HFFc6 (cell line): ENCODE measurements at regions not wholly inside any gene's neighbourhood (a gene's known extent, or its start where the extent isn't known, plus 50 kb on each side); places are given as distances from the start of the nearest gene placed in this dataset.

ENCODE experiments used
- DNase-seq: peaks from one replicate; pipeline ENCODE4 v3.0.0-alpha.2; 2018
- H3K27ac Mint-ChIP-seq: 2 replicates; pipeline ENCODE4 v1.8.0; 2020; ENCODE audit warnings: mild to moderate bottlenecking, mixed read lengths
- H3K27me3 Mint-ChIP-seq: 2 replicates; pipeline ENCODE4 v1.8.0; 2021; ENCODE audit warnings: mild to moderate bottlenecking, moderate library complexity, mixed read lengths; ENCODE audit not compliant: insufficient read depth
- H3K36me3 Mint-ChIP-seq: 2 replicates; pipeline ENCODE4 v1.8.0; 2021; ENCODE audit warnings: low read depth, mixed read lengths
- H3K4me1 Mint-ChIP-seq: 2 replicates; pipeline ENCODE4 v1.8.0; 2020; ENCODE audit warnings: low read depth, mixed read lengths
- H3K4me3 Mint-ChIP-seq: 2 replicates; pipeline ENCODE4 v1.8.0; 2020; ENCODE audit warnings: mild to moderate bottlenecking, moderate library complexity, mixed read lengths
- H3K9me3 Mint-ChIP-seq: 2 replicates; pipeline ENCODE4 v1.8.0; 2020; ENCODE audit warnings: mild to moderate bottlenecking, mixed read lengths
- TF ChIP-seq, protein P1 (sequence below): fragments of 200-600 bp; sonication (generic); IDR thresholded peaks from 2 replicates; pipeline ENCODE4 v1.5.0; 2021; ENCODE audit warnings: antibody characterized with exemption, mild to moderate bottlenecking

GRCh38 chr9:85216601-85217000, 525.2 kb downstream of the AGTPBP1 start:
- peaks cover 17% of the 10 kb centered on the region for H3K9me3 Mint-ChIP-seq
- DNase-seq = no peak
- no peaks in the 10 kb centered on the region for H3K36me3 Mint-ChIP-seq
- H3K4me1 Mint-ChIP-seq = no peaks in the 10 kb centered on the region; the same call in 1 of the 2 replicates
- H3K27me3 Mint-ChIP-seq = peaks cover 2% of the 10 kb centered on the region; the same call in 1 of the 2 replicates
- no peak overlapping the region for H3K4me3 Mint-ChIP-seq
- H3K27ac Mint-ChIP-seq = no peak overlapping the region
- TF ChIP-seq, protein P1, sequence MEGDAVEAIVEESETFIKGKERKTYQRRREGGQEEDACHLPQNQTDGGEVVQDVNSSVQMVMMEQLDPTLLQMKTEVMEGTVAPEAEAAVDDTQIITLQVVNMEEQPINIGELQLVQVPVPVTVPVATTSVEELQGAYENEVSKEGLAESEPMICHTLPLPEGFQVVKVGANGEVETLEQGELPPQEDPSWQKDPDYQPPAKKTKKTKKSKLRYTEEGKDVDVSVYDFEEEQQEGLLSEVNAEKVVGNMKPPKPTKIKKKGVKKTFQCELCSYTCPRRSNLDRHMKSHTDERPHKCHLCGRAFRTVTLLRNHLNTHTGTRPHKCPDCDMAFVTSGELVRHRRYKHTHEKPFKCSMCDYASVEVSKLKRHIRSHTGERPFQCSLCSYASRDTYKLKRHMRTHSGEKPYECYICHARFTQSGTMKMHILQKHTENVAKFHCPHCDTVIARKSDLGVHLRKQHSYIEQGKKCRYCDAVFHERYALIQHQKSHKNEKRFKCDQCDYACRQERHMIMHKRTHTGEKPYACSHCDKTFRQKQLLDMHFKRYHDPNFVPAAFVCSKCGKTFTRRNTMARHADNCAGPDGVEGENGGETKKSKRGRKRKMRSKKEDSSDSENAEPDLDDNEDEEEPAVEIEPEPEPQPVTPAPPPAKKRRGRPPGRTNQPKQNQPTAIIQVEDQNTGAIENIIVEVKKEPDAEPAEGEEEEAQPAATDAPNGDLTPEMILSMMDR = no peak

- H3K36me3 Mint-ChIP-seq = no peaks in the 10 kb centered on the region
- H3K27me3 Mint-ChIP-seq = peaks cover 2% of the 10 kb centered on the region; the same call in 1 of the 2 replicates
- DNase-seq = no peak
- H3K27ac Mint-ChIP-seq = no peak overlapping the region
- H3K9me3 Mint-ChIP-seq = peaks cover 13% of the 10 kb centered on the region
- H3K4me3 Mint-ChIP-seq = no peak overlapping the region
- TF ChIP-seq, protein P1 = no peak
- no peaks in the 10 kb centered on the region; the same call in 1 of the 2 replicates for H3K4me1 Mint-ChIP-seq
Observed at GRCh38 chr9:85215961-85216360, 525.8 kb downstream of the AGTPBP1 start.

DNA sequence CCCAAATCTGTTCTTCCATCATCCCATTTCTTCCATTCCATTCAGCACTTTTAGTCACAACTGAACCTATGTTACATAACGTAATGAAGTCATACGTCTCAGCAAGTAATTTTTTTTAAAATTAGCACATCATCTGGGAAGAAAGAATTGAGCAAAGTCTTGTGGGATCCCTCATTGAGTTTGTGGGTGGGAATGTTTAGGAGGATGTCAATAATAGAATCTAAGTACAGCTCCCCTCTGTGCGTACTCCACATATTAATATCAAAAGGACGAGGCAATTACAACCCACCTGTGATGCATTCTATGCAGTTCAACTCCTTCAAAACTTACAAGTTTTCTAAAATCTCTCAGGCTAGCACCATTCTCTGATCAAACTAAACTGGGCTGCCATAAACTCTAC, 526.3 kb downstream of the AGTPBP1 start:
- TF ChIP-seq, protein P1 = no peak
- no peak overlapping the region for H3K4me3 Mint-ChIP-seq
- H3K27me3 Mint-ChIP-seq = peaks cover 2% of the 10 kb centered on the region; the same call in 1 of the 2 replicates
- H3K27ac Mint-ChIP-seq = no peak overlapping the region
- DNase-seq = no peak
- H3K9me3 Mint-ChIP-seq = peaks cover 8% of the 10 kb centered on the region
- no peaks in the 10 kb centered on the region for H3K36me3 Mint-ChIP-seq
- H3K4me1 Mint-ChIP-seq = no peaks in the 10 kb centered on the region; the same call in 1 of the 2 replicates

- no peak overlapping the region for H3K4me3 Mint-ChIP-seq
- H3K36me3 Mint-ChIP-seq = no peaks in the 10 kb centered on the region
- H3K9me3 Mint-ChIP-seq = peaks cover 6% of the 10 kb centered on the region
- no peaks in the 10 kb centered on the region; the same call in 1 of the 2 replicates for H3K4me1 Mint-ChIP-seq
- TF ChIP-seq, protein P1 = no peak
- no peak for DNase-seq
- H3K27me3 Mint-ChIP-seq = no peaks in the 10 kb centered on the region; the same call in 1 of the 2 replicates
- H3K27ac Mint-ChIP-seq = no peak overlapping the region
Observed at GRCh38 chr9:85213650-85214607, 527.8 kb downstream of the AGTPBP1 start.

DNA sequence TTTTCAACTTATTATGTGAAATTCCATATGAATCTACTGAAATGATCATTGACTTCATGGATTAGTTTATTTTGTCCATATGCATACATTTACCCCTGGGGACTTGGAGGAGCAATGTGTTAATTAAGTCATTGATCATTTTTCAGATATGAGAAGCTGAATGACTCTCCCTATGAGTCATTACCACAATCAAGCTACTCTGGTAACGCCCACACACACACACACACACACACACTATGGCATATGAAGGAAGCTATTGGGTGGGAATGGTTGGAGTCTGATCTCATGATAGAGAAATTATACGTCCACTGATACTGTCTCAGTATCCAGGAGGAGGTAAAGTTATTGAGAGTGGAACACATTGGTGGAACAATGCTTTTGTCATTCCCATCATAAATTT, 528.9 kb downstream of the AGTPBP1 start:
- Mint-ChIP-seq H3K27ac (no peak overlapping the region), H3K4me3 (no peak overlapping the region), H3K9me3 (peaks cover 12% of the 10 kb centered on the region), H3K27me3 (0 out of 2 replicates have a peak, but pooled peaks cover under 1% of the 10 kb centered on the region), H3K4me1 (no peaks in the 10 kb centered on the region; the same call in 1 of the 2 replicates), H3K36me3 (no peaks in the 10 kb centered on the region)
- peak; percentile 28 for DNase-seq
- TF ChIP-seq, protein P1 = no peak
